Progenitor cell of endocrine pancreas (in vitro differentiated cells): ENCODE measurements at regions not wholly inside any gene's neighbourhood (a gene's known extent, or its start where the extent isn't known, plus 50 kb on each side); places are given as distances from the start of the nearest gene placed in this dataset.
"Not testable (repeated sequence)": the region's sequence is repeated elsewhere in the genome, so short reads cannot be mapped to it uniquely, and the experiment has no call there.

ENCODE experiments used
- DNase-seq: peaks from one replicate; pipeline ENCODE4 v3.0.0; 2021; ENCODE audit warnings: low spot score; ENCODE audit not compliant: unreplicated experiment
- H3K27ac Mint-ChIP-seq: 2 replicates; pipeline ENCODE4 v1.8.0; 2021; ENCODE audit warnings: mild to moderate bottlenecking, moderate library complexity, mixed read lengths
- H3K27me3 Mint-ChIP-seq: 2 replicates; pipeline ENCODE4 v1.8.0; 2021; ENCODE audit warnings: mixed read lengths
- H3K36me3 Mint-ChIP-seq: 2 replicates; pipeline ENCODE4 v1.8.0; 2022; ENCODE audit warnings: mixed read lengths; ENCODE audit not compliant: insufficient read depth
- H3K4me1 Mint-ChIP-seq: 2 replicates; pipeline ENCODE4 v1.8.0; 2021; ENCODE audit warnings: low read depth, mixed read lengths
- H3K4me3 Mint-ChIP-seq: 2 replicates; pipeline ENCODE4 v1.8.0; 2021; ENCODE audit warnings: low read depth, mild to moderate bottlenecking, moderate library complexity, mixed read lengths
- H3K9me3 Mint-ChIP-seq: 2 replicates; pipeline ENCODE4 v1.8.0; 2021; ENCODE audit warnings: low read depth, mixed read lengths
- TF ChIP-seq, protein P1 (sequence below): fragments of 200-600 bp; sonication (generic); IDR thresholded peaks from one replicate; pipeline ENCODE4 v1.5.0; 2021; ENCODE audit warnings: antibody characterized with exemption, mild to moderate bottlenecking; ENCODE audit not compliant: unreplicated experiment

DNA sequence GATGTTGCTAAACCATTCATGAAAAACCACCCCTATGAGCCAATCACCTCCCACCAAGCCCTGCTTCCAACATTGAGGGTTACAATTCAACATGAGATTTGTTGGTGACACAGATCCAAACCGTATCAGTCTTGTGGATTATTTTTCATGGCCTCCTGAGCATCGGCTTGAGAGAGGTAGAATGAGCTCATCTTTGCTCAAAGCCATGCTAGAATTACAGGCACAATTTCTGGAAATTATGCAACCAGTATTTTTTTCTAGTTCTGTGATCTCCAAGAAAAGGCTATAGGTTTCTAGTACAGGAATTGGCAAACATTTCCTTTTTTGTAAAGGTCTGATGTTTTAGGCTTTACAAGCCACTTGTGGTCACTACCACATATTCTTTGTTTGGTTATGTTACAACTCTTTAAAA, 219.4 kb downstream of the DUSP10 start:
- H3K4me1 Mint-ChIP-seq, result no peaks in the 10 kb centered on the region
- TF ChIP-seq, protein P1, sequence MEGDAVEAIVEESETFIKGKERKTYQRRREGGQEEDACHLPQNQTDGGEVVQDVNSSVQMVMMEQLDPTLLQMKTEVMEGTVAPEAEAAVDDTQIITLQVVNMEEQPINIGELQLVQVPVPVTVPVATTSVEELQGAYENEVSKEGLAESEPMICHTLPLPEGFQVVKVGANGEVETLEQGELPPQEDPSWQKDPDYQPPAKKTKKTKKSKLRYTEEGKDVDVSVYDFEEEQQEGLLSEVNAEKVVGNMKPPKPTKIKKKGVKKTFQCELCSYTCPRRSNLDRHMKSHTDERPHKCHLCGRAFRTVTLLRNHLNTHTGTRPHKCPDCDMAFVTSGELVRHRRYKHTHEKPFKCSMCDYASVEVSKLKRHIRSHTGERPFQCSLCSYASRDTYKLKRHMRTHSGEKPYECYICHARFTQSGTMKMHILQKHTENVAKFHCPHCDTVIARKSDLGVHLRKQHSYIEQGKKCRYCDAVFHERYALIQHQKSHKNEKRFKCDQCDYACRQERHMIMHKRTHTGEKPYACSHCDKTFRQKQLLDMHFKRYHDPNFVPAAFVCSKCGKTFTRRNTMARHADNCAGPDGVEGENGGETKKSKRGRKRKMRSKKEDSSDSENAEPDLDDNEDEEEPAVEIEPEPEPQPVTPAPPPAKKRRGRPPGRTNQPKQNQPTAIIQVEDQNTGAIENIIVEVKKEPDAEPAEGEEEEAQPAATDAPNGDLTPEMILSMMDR, result no peak
- no peaks in the 10 kb centered on the region for H3K36me3 Mint-ChIP-seq
- no peaks in the 10 kb centered on the region for H3K27me3 Mint-ChIP-seq
- no peak overlapping the region for H3K27ac Mint-ChIP-seq
- H3K9me3 Mint-ChIP-seq, result no peaks in the 10 kb centered on the region
- no peak overlapping the region for H3K4me3 Mint-ChIP-seq
- no peak for DNase-seq

DNA sequence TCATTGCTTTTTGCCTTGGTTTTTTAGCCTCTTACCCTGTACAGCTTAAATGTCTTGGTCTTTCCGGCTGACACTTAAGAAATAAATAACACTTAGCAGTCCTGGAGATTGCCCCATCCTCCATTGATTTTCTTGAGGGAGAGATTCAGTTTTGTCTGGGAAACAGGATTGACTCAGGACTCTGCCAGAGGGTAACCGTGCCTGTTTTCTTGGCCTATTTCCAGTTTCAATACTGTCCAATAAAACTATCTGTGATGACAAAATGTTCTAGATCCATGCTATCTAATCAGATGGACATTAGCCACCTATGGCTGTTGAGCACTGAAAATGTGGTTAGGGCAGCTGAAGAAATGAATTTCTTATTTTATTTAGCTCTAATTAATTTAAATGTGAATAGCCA, 216.1 kb downstream of the DUSP10 start:
- Mint-ChIP-seq H3K9me3 (no peaks in the 10 kb centered on the region), H3K4me1 (no peaks in the 10 kb centered on the region), H3K27me3 (no peaks in the 10 kb centered on the region)

DNA sequence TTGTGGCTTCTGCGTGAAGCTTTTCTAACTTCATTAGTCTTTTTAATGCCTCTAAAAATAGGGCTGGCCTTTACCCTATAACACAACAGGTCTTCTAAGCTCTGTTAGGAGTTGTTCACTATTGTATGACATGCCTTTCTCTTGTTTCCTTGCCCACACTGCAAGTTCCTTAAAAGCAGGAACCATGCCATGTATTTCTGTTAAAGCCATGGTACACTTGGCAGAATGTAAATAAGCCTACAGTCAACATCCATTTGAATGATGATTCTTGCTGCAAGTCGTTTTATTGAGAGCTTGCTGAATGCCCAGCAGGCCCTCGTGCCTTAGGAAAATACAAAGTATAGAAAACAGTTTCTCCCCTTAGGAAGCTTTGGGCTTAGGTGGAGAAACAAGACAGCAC, 214.6 kb downstream of the DUSP10 start:
- no peaks in the 10 kb centered on the region for H3K9me3 Mint-ChIP-seq
- no peaks in the 10 kb centered on the region for H3K36me3 Mint-ChIP-seq
- H3K27ac Mint-ChIP-seq, result no peak overlapping the region
- TF ChIP-seq, protein P1, result no peak
- no peaks in the 10 kb centered on the region for H3K27me3 Mint-ChIP-seq
- DNase-seq, result no peak
- H3K4me3 Mint-ChIP-seq, result no peak overlapping the region
- no peaks in the 10 kb centered on the region for H3K4me1 Mint-ChIP-seq

More for the DNA sequence above, 216.1 kb downstream of the DUSP10 start:
- Mint-ChIP-seq H3K27ac (no peak overlapping the region), H3K4me3 (no peak overlapping the region), H3K36me3 (no peaks in the 10 kb centered on the region)
- DNase-seq, result no peak
- TF ChIP-seq, protein P1, result no peak

DNA sequence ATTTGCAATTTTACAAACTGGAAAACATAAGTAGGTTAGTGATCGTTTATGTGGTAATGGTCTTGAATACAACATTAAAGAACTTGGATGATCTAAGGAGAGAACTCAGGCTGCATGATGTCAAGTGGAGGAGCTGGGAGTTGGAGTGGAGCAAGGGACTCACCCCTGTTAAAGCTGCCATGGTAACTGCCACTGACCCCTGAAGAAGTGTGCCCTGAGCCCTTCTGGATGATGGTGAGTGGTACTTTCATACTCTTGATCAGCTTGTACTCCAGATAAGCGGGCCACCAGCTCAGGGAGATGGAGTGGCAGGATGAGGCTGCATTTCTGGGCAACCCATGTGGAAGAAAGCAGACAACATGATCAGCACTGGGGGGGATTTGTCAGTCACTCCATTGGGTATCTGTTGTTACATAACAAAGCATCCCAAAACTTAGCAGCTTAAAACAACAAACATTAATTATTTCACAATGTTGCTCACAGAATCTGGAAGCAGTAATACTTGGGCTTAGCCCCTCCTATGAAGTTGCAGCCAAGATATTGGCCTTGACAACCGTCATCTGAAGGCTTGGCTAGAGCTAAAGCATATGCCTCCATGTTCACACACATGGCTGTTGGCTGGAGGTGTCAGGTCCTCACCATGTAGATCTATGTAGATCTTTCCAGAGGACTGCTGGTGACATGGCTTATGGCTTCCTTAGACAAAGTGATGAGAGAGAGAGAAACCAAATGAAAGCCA, 213.8 kb downstream of the DUSP10 start:
- H3K36me3 Mint-ChIP-seq, result no peaks in the 10 kb centered on the region
- H3K27ac Mint-ChIP-seq, result no peak overlapping the region
- TF ChIP-seq, protein P1, result no peak
- no peaks in the 10 kb centered on the region for H3K27me3 Mint-ChIP-seq
- H3K4me3 Mint-ChIP-seq, result no peak overlapping the region
- H3K9me3 Mint-ChIP-seq, result no peaks in the 10 kb centered on the region
- DNase-seq, result no peak
- H3K4me1 Mint-ChIP-seq, result no peaks in the 10 kb centered on the region

DNA sequence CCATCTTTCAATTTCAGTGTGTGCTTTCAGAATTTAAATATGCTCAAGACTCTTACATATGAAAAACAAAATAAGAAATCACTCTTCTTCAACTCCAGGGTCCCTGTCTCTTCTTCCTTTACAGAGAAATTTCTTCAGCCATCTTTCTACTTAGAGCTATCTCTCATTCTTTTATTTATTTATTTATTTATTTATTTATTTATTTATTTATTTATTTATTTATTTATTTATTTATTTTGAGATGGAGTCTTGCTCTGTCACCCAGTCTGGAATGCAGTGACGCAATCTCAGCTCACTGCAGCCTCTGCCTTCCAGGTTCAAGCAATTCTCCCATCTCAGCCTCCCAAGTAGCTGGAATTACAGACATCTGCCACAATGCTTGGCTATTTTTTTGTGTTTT, 211.7 kb downstream of the DUSP10 start:
- not testable (repeated sequence) for DNase-seq, H3K4me3 Mint-ChIP-seq, H3K27me3 Mint-ChIP-seq, H3K27ac Mint-ChIP-seq, H3K9me3 Mint-ChIP-seq, H3K4me1 Mint-ChIP-seq, H3K36me3 Mint-ChIP-seq

DNA sequence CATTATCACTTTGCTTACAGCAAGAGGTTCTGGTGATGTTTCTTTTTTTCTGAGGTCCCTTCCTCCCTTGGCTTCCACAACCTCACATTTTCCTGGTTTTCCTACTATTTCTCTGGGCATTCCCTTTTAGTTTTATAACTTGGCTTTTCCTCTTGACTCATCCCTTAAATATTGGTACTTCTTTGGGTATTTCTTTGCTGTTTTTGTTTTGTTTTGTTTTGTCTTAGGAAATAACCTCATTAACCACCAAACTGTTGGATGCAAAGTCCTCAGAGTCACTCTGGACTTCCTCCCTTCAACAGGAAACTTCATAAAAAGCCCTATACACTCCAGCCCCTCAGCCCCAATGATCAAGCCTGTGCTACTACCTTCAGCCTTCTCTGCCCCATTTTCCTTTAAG, 211.1 kb downstream of the DUSP10 start:
- Mint-ChIP-seq H3K36me3 (no peaks in the 10 kb centered on the region), H3K9me3 (no peaks in the 10 kb centered on the region), H3K4me1 (no peaks in the 10 kb centered on the region), H3K27ac (no peak overlapping the region), H3K27me3 (no peaks in the 10 kb centered on the region), H3K4me3 (no peak overlapping the region)
- TF ChIP-seq, protein P1, result no peak
- no peak for DNase-seq
